ENCODE measurements at regions not wholly inside any gene's neighbourhood (a gene's known extent, or its start where the extent isn't known, plus 50 kb on each side); places are given as distances from the start of the nearest gene placed in this dataset.

DNA sequence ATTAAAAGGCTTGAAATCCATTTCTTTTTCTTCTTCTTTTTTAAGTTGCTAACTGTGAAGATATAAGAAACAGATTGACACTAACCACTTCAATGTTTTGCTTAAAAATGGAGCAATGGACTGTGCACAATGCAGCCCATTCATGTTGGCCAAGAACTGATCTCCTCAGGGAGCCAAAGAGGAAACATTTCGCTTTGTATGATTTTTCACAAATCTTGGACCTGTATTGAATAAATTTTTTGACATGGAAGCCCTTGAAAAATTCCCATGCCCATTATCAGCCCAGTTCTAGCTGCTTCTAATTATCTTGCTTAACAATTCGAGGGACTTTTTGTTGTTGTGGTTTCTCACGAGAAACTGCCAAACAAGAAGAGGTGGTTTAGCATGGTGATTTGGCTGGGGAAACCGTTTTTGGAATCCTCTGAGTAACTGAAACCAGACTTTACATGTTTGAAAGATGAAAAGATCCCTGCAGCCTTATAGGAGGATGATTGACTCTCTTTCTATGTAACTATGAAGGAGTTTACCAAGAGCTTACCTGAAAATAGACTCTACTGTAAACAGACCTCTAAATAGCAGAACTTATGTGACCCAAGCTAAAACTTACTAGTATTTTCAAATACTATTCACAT is 1389.4 kb upstream of the GOT2 start:
- Histone ChIP-seq H3K9me1 (ENCODE audit: control insufficient read depth, insufficient read depth, low read length) (no peaks in the 10 kb centered on the region), H3K79me2 (ENCODE audit: control insufficient read depth, insufficient read depth, low read length) (no peaks in the 10 kb centered on the region), H4K20me1 (replicated peaks; ENCODE audit: control insufficient read depth, insufficient read depth, low read length) (no peaks in the 10 kb centered on the region), H3K9ac (ENCODE audit: insufficient read depth in 1 of 2, low read depth in 2 of 2, low read length in 2 of 2) (no peak overlapping the region), H3K36me3 (ENCODE audit: control insufficient read depth, insufficient read depth, low read length) (no peaks in the 10 kb centered on the region), H3K9me3 (replicated peaks; ENCODE audit: control insufficient read depth, insufficient read depth, low read depth, low read length) (no peaks in the 10 kb centered on the region), H2AFZ (ENCODE audit: low read depth, low read length) (no peak overlapping the region), H3K27me3 (ENCODE audit: control insufficient read depth in 2 of 2, insufficient read depth in 2 of 2, low read length in 2 of 2) (no peaks in the 10 kb centered on the region), H3K4me2 (ENCODE audit: insufficient read depth, low read length) (no peak overlapping the region), H3K4me1 (replicated peaks in 1 of 2; ENCODE audit: control insufficient read depth in 2 of 2, insufficient read depth in 2 of 2, low read length in 2 of 2) (no peaks in the 10 kb centered on the region), H3K27ac (ENCODE audit: extremely low read depth, low read depth, low read length) (no peak overlapping the region), H3K4me3 (no peak overlapping the region)
- intact Hi-C loops (cut with micrococcal nuclease), result no loop called here
- WGBS (ENCODE audit: insufficient coverage, low coverage, missing lambda C conversion rate), result 2% methylated on average over 4 of the region's 4 CpGs
- FAIRE-seq (no peak), DNase-seq (ENCODE audit: extremely low read depth in 1 of 4, low spot score in 3 of 4) (no peak), ATAC-seq (no peak)
- in situ Hi-C loops (cut with MboI), result no loop called here
- TF ChIP-seq JUND (IDR thresholded peaks at IDR 0.05; ENCODE audit: borderline replicate concordance, low read depth, low read length) (no peak), JUND (tag; IDR thresholded peaks at IDR 0.05; ENCODE audit: borderline replicate concordance, low read depth, low read length) (no peak), CBFA2T2 (conservative IDR thresholded peaks at IDR 0.05) (no peak), NONO (IDR thresholded peaks at IDR 0.05; ENCODE audit: low read depth in 2 of 2, low read length in 1 of 2) (no peak), PCBP2 (IDR thresholded peaks at IDR 0.05; ENCODE audit: low read depth, low read length, poor library complexity, severe bottlenecking) (no peak), ATF3 (IDR thresholded peaks at IDR 0.05) (no peak), ATF3 (CRISPR knock-in tag; conservative IDR thresholded peaks at IDR 0.05) (no peak), ZNF561 (CRISPR knock-in tag; conservative IDR thresholded peaks at IDR 0.05) (no peak), SRSF9 (IDR thresholded peaks at IDR 0.05; ENCODE audit: borderline replicate concordance, low read depth, low read length) (no peak), GTF3C2 (IDR thresholded peaks at IDR 0.05; ENCODE audit: borderline replicate concordance, extremely low read depth, insufficient read length) (no peak), POLR2G (IDR thresholded peaks at IDR 0.05; ENCODE audit: low read depth, low read length) (no peak), ZNF436 (CRISPR knock-in tag; IDR thresholded peaks at IDR 0.05) (no peak), SMARCB1 (IDR thresholded peaks at IDR 0.05; ENCODE audit: insufficient read length, low read depth) (no peak), FUS (optimal IDR thresholded peaks at IDR 0.05; ENCODE audit: low read depth, low read length) (no peak), MTA1 (IDR thresholded peaks at IDR 0.05; ENCODE audit: borderline replicate concordance) (no peak), FOXM1 (IDR thresholded peaks at IDR 0.05; ENCODE audit: low read depth) (no peak), FOXM1 (CRISPR knock-in tag; IDR thresholded peaks at IDR 0.05; ENCODE audit: low read depth) (no peak), NFRKB (IDR thresholded peaks at IDR 0.05; ENCODE audit: low read depth) (no peak)
- TF ChIP-seq, protein P1, sequence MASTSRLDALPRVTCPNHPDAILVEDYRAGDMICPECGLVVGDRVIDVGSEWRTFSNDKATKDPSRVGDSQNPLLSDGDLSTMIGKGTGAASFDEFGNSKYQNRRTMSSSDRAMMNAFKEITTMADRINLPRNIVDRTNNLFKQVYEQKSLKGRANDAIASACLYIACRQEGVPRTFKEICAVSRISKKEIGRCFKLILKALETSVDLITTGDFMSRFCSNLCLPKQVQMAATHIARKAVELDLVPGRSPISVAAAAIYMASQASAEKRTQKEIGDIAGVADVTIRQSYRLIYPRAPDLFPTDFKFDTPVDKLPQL (IDR thresholded peaks at IDR 0.05; ENCODE audit: extremely low read depth, insufficient read length), result no peak
- ChIA-PET CTCF (ENCODE audit: low intra/inter-chr PET ratio) (no interaction called here), POLR2A (no interaction called here)
- no TSS peak for BruUV-seq (replicated peaks)
